Liver (tissue), 8 donors: ENCODE measurements at regions not wholly inside any gene's neighbourhood (a gene's known extent, or its start where the extent isn't known, plus 50 kb on each side); places are given as distances from the start of the nearest gene placed in this dataset.

Source experiments
- DNase-seq: peaks from one replicate; pipeline ENCODE4 v3.0.0-alpha.2; 2017; ENCODE audit warnings: low spot score
- H3K27ac ChIP-seq, 2 donors: one replicate each; pipeline ENCODE4 v1.7.0; 2013; ENCODE audit warnings: inconsistent platforms in 2 of 2, low read length in 2 of 2, control low read depth in 1 of 2, low read depth in 1 of 2, mild to moderate bottlenecking in 1 of 2
- H3K27me3 ChIP-seq, 4 donors: one replicate each; pipeline versions ENCODE4 v1.6.1 to v1.7.0; 2013; ENCODE audit warnings: low read length in 3 of 4, inconsistent platforms in 1 of 4, mild to moderate bottlenecking in 1 of 4, moderate library complexity in 1 of 4; ENCODE audit not compliant: control insufficient read depth in 4 of 4, insufficient read depth in 4 of 4
- H3K36me3 ChIP-seq, 4 donors: one replicate each; pipeline versions ENCODE4 v1.6.1 to v1.7.0; 2013; ENCODE audit warnings: low read length in 3 of 4, mild to moderate bottlenecking in 3 of 4, low read depth in 1 of 4, moderate library complexity in 1 of 4; ENCODE audit not compliant: control insufficient read depth in 4 of 4, insufficient read depth in 3 of 4
- H3K4me1 ChIP-seq, 4 donors: one replicate each; pipeline versions ENCODE4 v1.6.1 to v1.7.0; 2013; ENCODE audit warnings: low read length in 3 of 4, mild to moderate bottlenecking in 3 of 4, moderate library complexity in 1 of 4; ENCODE audit not compliant: control insufficient read depth in 4 of 4, insufficient read depth in 4 of 4
- H3K4me3 ChIP-seq, 3 donors: one replicate each; pipeline versions ENCODE4 v1.6.1 to v1.7.0; 2013; ENCODE audit warnings: low read length in 3 of 3, control low read depth in 1 of 3, low read depth in 1 of 3, mild to moderate bottlenecking in 1 of 3
- H3K9ac ChIP-seq, 2 donors: one replicate each; pipeline ENCODE4 v1.7.0; 2013; ENCODE audit warnings: low read length in 2 of 2, mild to moderate bottlenecking in 2 of 2, moderate library complexity in 2 of 2, control low read depth in 1 of 2, low read depth in 1 of 2
- H3K9me3 ChIP-seq, 4 donors: one replicate each; pipeline versions ENCODE4 v1.6.1 to v1.7.0; 2013; ENCODE audit warnings: low read length in 3 of 4; ENCODE audit not compliant: control insufficient read depth in 4 of 4
- ATF3 ChIP-seq: IDR thresholded peaks from 2 replicates; pipeline ENCODE4 v1.6.1; 2016; ENCODE audit warnings: antibody characterized with exemption
- CTCF ChIP-seq: fragments of 150-350 bp; IDR thresholded peaks from 2 replicates; pipeline ENCODE4 v1.5.1; 2017; ENCODE audit warnings: improper control_type of control experiment, low read depth, low read length; ENCODE audit not compliant: missing input control
- EGR1 ChIP-seq, 2 donors: IDR thresholded peaks; 2 replicates each; pipeline ENCODE4 v1.6.1; 2016 to 2018; ENCODE audit warnings: antibody characterized with exemption in 2 of 2, low read depth in 2 of 2
- FOXA1 ChIP-seq: IDR thresholded peaks from 2 replicates; pipeline ENCODE4 v1.6.1; 2016; ENCODE audit warnings: antibody characterized with exemption
- FOXA2 ChIP-seq: IDR thresholded peaks from 2 replicates; pipeline ENCODE4 v1.6.1; 2016; ENCODE audit warnings: antibody characterized with exemption
- GABPA ChIP-seq, 2 donors: IDR thresholded peaks in 1 of 2; conservative IDR thresholded peaks in 1 of 2; 2 replicates each; pipeline ENCODE4 v1.6.1; 2016; ENCODE audit warnings: antibody characterized with exemption in 2 of 2, mild to moderate bottlenecking in 1 of 2, moderate library complexity in 1 of 2
- HNF4A ChIP-seq, 2 donors: conservative IDR thresholded peaks; 2 replicates each; pipeline ENCODE4 v1.6.1; 2016; ENCODE audit warnings: antibody characterized with exemption in 2 of 2, mild to moderate bottlenecking in 2 of 2
- HNF4G ChIP-seq: IDR thresholded peaks from 2 replicates; pipeline ENCODE4 v1.6.1; 2016; ENCODE audit warnings: antibody characterized with exemption
- JUND ChIP-seq, 2 donors: IDR thresholded peaks; 2 replicates each; pipeline ENCODE4 v1.6.1; 2016; ENCODE audit warnings: antibody characterized with exemption in 2 of 2
- MAX ChIP-seq: IDR thresholded peaks from 2 replicates; pipeline ENCODE4 v1.6.1; 2016; ENCODE audit warnings: antibody characterized with exemption
- NR2F2 ChIP-seq: IDR thresholded peaks from 2 replicates; pipeline ENCODE4 v1.6.1; 2016; ENCODE audit warnings: antibody characterized with exemption
- RAD21 ChIP-seq, 2 donors: IDR thresholded peaks; 2 replicates each; pipeline ENCODE4 v1.6.1; 2016; ENCODE audit warnings: antibody characterized with exemption in 2 of 2, mild to moderate bottlenecking in 2 of 2
- REST ChIP-seq: IDR thresholded peaks from 2 replicates; pipeline ENCODE4 v1.6.1; 2016; ENCODE audit warnings: antibody characterized with exemption, mild to moderate bottlenecking
- RXRA ChIP-seq, 2 donors: IDR thresholded peaks; 2 replicates each; pipeline ENCODE4 v1.6.1; 2017 to 2018; ENCODE audit warnings: antibody characterized with exemption in 2 of 2, mild to moderate bottlenecking in 1 of 2
- SP1 ChIP-seq: IDR thresholded peaks from 2 replicates; pipeline ENCODE4 v1.6.1; 2018; ENCODE audit warnings: antibody characterized with exemption, mild to moderate bottlenecking
- TAF1 ChIP-seq: conservative IDR thresholded peaks from 2 replicates; pipeline ENCODE4 v1.6.1; 2016; ENCODE audit warnings: antibody characterized with exemption, mild to moderate bottlenecking
- YY1 ChIP-seq: IDR thresholded peaks from 2 replicates; pipeline ENCODE4 v1.6.1; 2016; ENCODE audit warnings: antibody characterized with exemption, mild to moderate bottlenecking
- ZBTB33 ChIP-seq: IDR thresholded peaks from 2 replicates; pipeline ENCODE4 v1.6.1; 2016; ENCODE audit warnings: antibody characterized with exemption
- WGBS: extraction: QIAGEN DNeasy Blood & Tissue Kit; methylation state at CpG from one replicate; pipeline ENCODE4 v1.1.7; 2013; 5-methylcytosine and 5-hydroxymethylcytosine counted together
- donor health status: healthy.
- donor health status: healthy.
- donor health status: healthy.
- donor health status: healthy.
- donor health status: healthy.

GRCh38 chr3:72436863-72437592 lies 411.2 kb downstream of the SHQ1 start (continued):
- TF ChIP-seq ATF3 (no peak), TAF1 (no peak)

- Histone ChIP-seq H3K9ac (no peak overlapping the region), H3K9me3 (no peaks in the 10 kb centered on the region), H3K27ac (no peak overlapping the region), H3K36me3 (peaks cover 0 to 9% (median 0%) of the 10 kb centered on the region in 4 donors), H3K4me1 (peaks cover 0 to 32% (median 2%) of the 10 kb centered on the region in 4 donors), H3K27me3 (no peaks in the 10 kb centered on the region), H3K4me3 (no peak overlapping the region)
- 59% methylated on average over 1 of the region's 1 CpG for WGBS
- no peak for DNase-seq
- no peak for TF ChIP-seq HNF4A (conservative IDR thresholded peaks at IDR 0.05)
- no peak for TF ChIP-seq TAF1
- TF ChIP-seq RXRA (IDR thresholded peaks at IDR 0.05), result no peak
- TF ChIP-seq MAX, result no peak
- no peak for TF ChIP-seq ZBTB33
- TF ChIP-seq GABPA (IDR thresholded peaks at IDR 0.05 in 1 of 2, conservative IDR thresholded peaks at IDR 0.05 in 1 of 2), result no peak
- no peak for TF ChIP-seq RAD21 (IDR thresholded peaks at IDR 0.05)
- no peak for TF ChIP-seq ATF3
- TF ChIP-seq SP1, result no peak
- no peak for TF ChIP-seq FOXA2
- no peak for TF ChIP-seq HNF4G
- TF ChIP-seq REST, result no peak
- TF ChIP-seq CTCF, result no peak
- TF ChIP-seq JUND (IDR thresholded peaks at IDR 0.05), result no peak
- TF ChIP-seq NR2F2, result no peak
- TF ChIP-seq FOXA1, result no peak
- TF ChIP-seq YY1, result no peak
- no peak for TF ChIP-seq EGR1 (IDR thresholded peaks at IDR 0.05; ENCODE audit: low read depth in 2 of 2)
Observed at GRCh38 chr3:72434296-72434695, 413.9 kb downstream of the SHQ1 start.
